Sigmoid colon (tissue), 6 donors: ENCODE measurements at regions not wholly inside any gene's neighbourhood (a gene's known extent, or its start where the extent isn't known, plus 50 kb on each side); places are given as distances from the start of the nearest gene placed in this dataset.

Experiments used
- DNase-seq: peaks from one replicate; pipeline ENCODE4 v3.0.0-alpha.2; 2019
- H3K27ac ChIP-seq, 4 donors: fragments of 200-600 bp; sonication (generic); one replicate each; pipeline ENCODE4 v1.5.1; 2016 to 2019; ENCODE audit warnings: mild to moderate bottlenecking in 1 of 4
- H3K27me3 ChIP-seq, 3 donors: fragments of 200-600 bp; sonication (generic); one replicate each; pipeline ENCODE4 v1.5.1; 2019; ENCODE audit warnings: mild to moderate bottlenecking in 1 of 3
- H3K36me3 ChIP-seq, 4 donors: fragments of 200-600 bp; sonication (generic); one replicate each; pipeline ENCODE4 v1.5.1; 2016 to 2019
- H3K4me1 ChIP-seq, 4 donors: fragments of 200-600 bp; sonication (generic); one replicate each; pipeline ENCODE4 v1.5.1; 2017 to 2019
- H3K4me3 ChIP-seq, 4 donors: fragments of 200-600 bp; sonication (generic); one replicate each; pipeline ENCODE4 v1.5.1; 2017 to 2019; ENCODE audit warnings: mild to moderate bottlenecking in 2 of 4, moderate library complexity in 1 of 4
- H3K9me3 ChIP-seq, 4 donors: fragments of 200-600 bp in 3 of 4; sonication (generic) in 3 of 4; one replicate each; pipeline versions ENCODE4 v1.5.1 to v1.6.1; 2013 to 2019
- CTCF ChIP-seq, 4 experiments: fragments of 450-650 bp in 3 of 4; fragments of 200-600 bp in 1 of 4; IDR thresholded peaks; one replicate each; pipeline ENCODE4 v1.5.1; 2016 to 2019; ENCODE audit warnings: antibody characterized with exemption in 4 of 4, mild to moderate bottlenecking in 3 of 4, moderate library complexity in 2 of 4
- EP300 ChIP-seq, 4 donors: sonication (generic); formaldehyde crosslinking; IDR thresholded peaks; one replicate each; pipeline ENCODE4 v1.6.1; 2017; ENCODE audit warnings: antibody characterized with exemption in 4 of 4
- POLR2A ChIP-seq, 2 donors: fragments of 450-650 bp; IDR thresholded peaks; one replicate each; pipeline ENCODE4 v1.6.1; 2016; ENCODE audit warnings: antibody characterized with exemption in 2 of 2, mild to moderate bottlenecking in 2 of 2, moderate library complexity in 2 of 2
- POLR2AphosphoS5 ChIP-seq, 4 donors: sonication (generic); formaldehyde crosslinking; IDR thresholded peaks; one replicate each; pipeline ENCODE4 v1.6.1; 2017; ENCODE audit warnings: antibody characterized with exemption in 4 of 4
- WGBS, 2 donors: extraction: QIAGEN DNeasy Blood & Tissue Kit; methylation state at CpG; one replicate each; pipeline ENCODE4 v1.1.7; 2013; 5-methylcytosine and 5-hydroxymethylcytosine counted together
- intact Hi-C: fragments of 100-400 bp; cut with DNase I; formaldehyde crosslinking; loops from one replicate; pipeline ENCODE4 v1.15.1; 2023
- donor health status: healthy with polysubstance abuse.
- donor health status: healthy.

DNA sequence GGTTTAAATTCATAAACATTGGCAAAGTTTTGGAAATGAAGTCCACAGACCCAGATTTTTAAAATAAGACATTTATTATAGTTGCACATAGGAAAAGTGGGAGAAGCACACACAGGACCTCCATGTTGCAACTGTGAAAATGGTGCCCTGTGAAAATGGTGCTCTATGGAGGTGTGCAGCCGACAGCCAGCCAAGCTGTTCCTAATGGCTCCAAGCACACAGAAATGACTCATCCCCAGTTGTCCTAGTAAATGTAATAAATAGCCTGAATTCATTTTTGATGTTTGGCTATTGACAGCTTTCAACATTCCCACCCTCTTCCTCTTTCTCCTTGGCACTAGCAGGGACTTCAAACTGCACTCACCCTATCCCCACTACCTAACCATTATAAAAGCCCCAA, 590.9 kb downstream of the CAAP1 start:
- 90 to 91% methylated on average over 1 of the region's 1 CpG for WGBS, 2 donors
- no peak for DNase-seq
- H3K4me1 ChIP-seq: no peaks in the 10 kb centered on the region

GRCh38 chr9:26301046-26301445, 591.6 kb downstream of the CAAP1 start:
- no peaks in the 10 kb centered on the region for H3K4me1 ChIP-seq
- H3K27me3 ChIP-seq: no peaks in the 10 kb centered on the region
- H3K27ac ChIP-seq: no peak overlapping the region
- intact Hi-C loops: no loop called here
- H3K9me3 ChIP-seq: no peaks in the 10 kb centered on the region
- no peak overlapping the region for H3K4me3 ChIP-seq
- TF ChIP-seq POLR2A (IDR thresholded peaks at IDR 0.05) (no peak), POLR2AphosphoS5 (IDR thresholded peaks at IDR 0.05) (no peak), EP300 (IDR thresholded peaks at IDR 0.05) (no peak), CTCF (IDR thresholded peaks at IDR 0.05) (no peak)
- no peak for DNase-seq
- no peaks in the 10 kb centered on the region for H3K36me3 ChIP-seq
- WGBS, 2 donors: 63 to 81% methylated on average over 3 of the region's 3 CpGs

More for the DNA sequence above, 590.9 kb downstream of the CAAP1 start:
- Histone ChIP-seq H3K9me3 (no peaks in the 10 kb centered on the region), H3K36me3 (no peaks in the 10 kb centered on the region), H3K4me3 (no peak overlapping the region), H3K27ac (no peak overlapping the region), H3K27me3 (no peaks in the 10 kb centered on the region)
- intact Hi-C loops: no loop called here
- no peak for TF ChIP-seq POLR2A (IDR thresholded peaks at IDR 0.05)
- TF ChIP-seq EP300 (IDR thresholded peaks at IDR 0.05): no peak
- TF ChIP-seq CTCF (IDR thresholded peaks at IDR 0.05): no peak
- TF ChIP-seq POLR2AphosphoS5 (IDR thresholded peaks at IDR 0.05): no peak

DNA sequence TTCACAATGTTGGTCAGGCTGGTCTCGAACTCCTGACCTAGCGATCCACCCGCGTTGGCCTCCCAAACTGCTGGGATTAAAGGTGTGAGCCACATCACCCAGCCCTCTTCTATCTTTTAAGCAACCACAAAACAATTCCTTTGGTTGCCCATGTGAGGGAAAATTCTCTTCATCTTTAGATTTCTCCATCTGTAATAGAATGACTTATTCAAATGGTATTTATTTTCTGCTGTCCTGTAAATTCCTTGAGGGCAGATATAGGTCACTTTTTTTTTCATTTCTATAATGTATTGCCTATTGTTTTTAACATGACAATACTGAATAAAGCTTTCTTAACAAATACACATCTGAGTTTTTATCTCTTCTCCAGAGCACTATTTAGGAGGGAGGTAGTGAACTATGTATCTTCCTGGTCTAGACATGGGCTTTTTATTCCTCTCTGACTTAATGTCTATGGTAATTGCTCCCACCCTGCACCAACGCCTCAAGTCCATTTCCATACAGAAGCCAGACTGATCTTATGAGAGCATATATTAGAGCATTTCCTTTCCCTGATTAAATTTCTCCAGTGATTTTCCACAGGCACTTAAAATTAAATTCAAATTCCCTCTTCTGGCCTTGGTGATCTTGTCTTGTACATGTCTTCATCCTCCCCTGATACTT, 595.6 kb downstream of the CAAP1 start:
- WGBS, 2 donors: 87 to 93% methylated on average over 5 of the region's 5 CpGs
- no peaks in the 10 kb centered on the region for H3K4me1 ChIP-seq
- intact Hi-C loops: no loop called here

GRCh38 chr9:26292943-26293342, 599.7 kb downstream of the CAAP1 start:
- TF ChIP-seq EP300 (IDR thresholded peaks at IDR 0.05): no peak
- no peak for TF ChIP-seq POLR2A (IDR thresholded peaks at IDR 0.05)
- TF ChIP-seq POLR2AphosphoS5 (IDR thresholded peaks at IDR 0.05): no peak
- no peak for TF ChIP-seq CTCF (IDR thresholded peaks at IDR 0.05)
- H3K4me1 ChIP-seq: no peaks in the 10 kb centered on the region
- no peaks in the 10 kb centered on the region for H3K27me3 ChIP-seq
- intact Hi-C loops: no loop called here
- H3K27ac ChIP-seq: no peak overlapping the region
- no peaks in the 10 kb centered on the region for H3K9me3 ChIP-seq
- DNase-seq: no peak
- no peaks in the 10 kb centered on the region for H3K36me3 ChIP-seq
- 60 to 63% methylated on average over 3 of the region's 3 CpGs for WGBS, 2 donors
- H3K4me3 ChIP-seq: no peak overlapping the region

More for the DNA sequence above, 595.6 kb downstream of the CAAP1 start:
- H3K9me3 ChIP-seq: no peaks in the 10 kb centered on the region
- no peaks in the 10 kb centered on the region for H3K27me3 ChIP-seq
- no peak overlapping the region for H3K27ac ChIP-seq
- TF ChIP-seq POLR2AphosphoS5 (IDR thresholded peaks at IDR 0.05) (no peak), CTCF (IDR thresholded peaks at IDR 0.05) (no peak), POLR2A (IDR thresholded peaks at IDR 0.05) (no peak), EP300 (IDR thresholded peaks at IDR 0.05) (no peak)
- H3K36me3 ChIP-seq: no peaks in the 10 kb centered on the region
- no peak overlapping the region for H3K4me3 ChIP-seq
- DNase-seq: no peak
